Lower leg skin (tissue), 4 donors: ENCODE measurements at regions not wholly inside any gene's neighbourhood (a gene's known extent, or its start where the extent isn't known, plus 50 kb on each side); places are given as distances from the start of the nearest gene placed in this dataset.

ENCODE experiments used
- DNase-seq, 2 donors: peaks; one replicate each; pipeline ENCODE4 v3.0.0-alpha.2; 2019; ENCODE audit warnings: low spot score in 2 of 2
- H3K4me3 ChIP-seq: fragments of 200-600 bp; sonication (generic); 2 replicates; pipeline ENCODE4 v1.5.1; 2017; ENCODE audit warnings: mild to moderate bottlenecking, low read depth; ENCODE audit not compliant: poor library complexity, severe bottlenecking
- POLR2A ChIP-seq, 2 donors: fragments of 450-650 bp; IDR thresholded peaks; one replicate each; pipeline ENCODE4 v1.6.1; 2016 to 2017; ENCODE audit warnings: antibody characterized with exemption in 2 of 2, mild to moderate bottlenecking in 1 of 2, moderate library complexity in 1 of 2
- WGBS, 2 donors: methylation state at CpG; one replicate each; pipeline ENCODE4 v1.1.5; 2018; 5-methylcytosine and 5-hydroxymethylcytosine counted together
- intact Hi-C: fragments of 100-400 bp; cut with DNase I; formaldehyde crosslinking; loops from one replicate; pipeline ENCODE4 v1.15.0; 2023; ENCODE audit warnings: low total_unique reads
- TF ChIP-seq, protein P1 (sequence below), 3 donors: fragments of 450-650 bp; IDR thresholded peaks; one replicate each; pipeline ENCODE4 v1.5.1; 2016; ENCODE audit warnings: antibody characterized with exemption in 3 of 3, mild to moderate bottlenecking in 3 of 3, moderate library complexity in 2 of 3

DNA sequence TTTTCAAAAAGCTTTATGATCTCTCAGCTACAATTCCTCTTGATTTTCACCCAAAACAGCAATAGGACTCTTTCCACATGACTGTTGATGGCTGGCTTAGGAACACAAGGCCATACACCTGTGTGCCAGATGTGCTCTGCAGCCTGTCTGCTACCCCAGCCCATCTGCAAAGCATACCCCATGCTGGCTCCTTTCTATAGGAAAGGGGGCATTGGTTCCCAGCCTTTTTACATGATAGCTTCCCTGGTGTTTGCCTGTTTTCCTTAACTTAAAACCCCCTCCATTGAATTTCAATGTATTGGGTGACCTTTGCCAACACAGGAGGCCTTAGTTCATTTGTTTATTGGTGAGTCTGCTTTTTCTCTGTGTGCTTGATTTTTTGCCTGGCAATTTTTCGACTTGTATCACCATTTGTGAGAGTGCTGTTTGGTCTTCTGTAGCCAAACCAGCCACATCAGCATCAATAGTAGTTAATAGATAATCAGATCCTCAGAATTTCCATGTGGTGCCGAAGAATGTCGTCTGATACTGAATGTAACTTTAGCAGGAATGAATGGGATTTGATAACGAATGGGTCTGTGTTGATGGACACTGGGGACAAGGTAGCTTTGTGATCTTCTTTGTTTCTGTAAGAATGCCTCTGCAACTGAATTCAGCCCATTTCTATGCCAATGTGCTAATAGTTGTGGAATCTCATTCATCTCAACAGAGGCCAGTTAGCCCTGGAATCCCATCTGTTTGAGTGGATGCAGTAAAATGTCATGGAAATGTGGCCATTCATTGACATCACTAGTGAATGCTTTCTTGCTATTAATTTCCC lies 272.2 kb upstream of the RARB start:
- intact Hi-C loops = no loop called here
- H3K4me3 ChIP-seq = no peak overlapping the region
- WGBS, 2 donors = 71 to 77% methylated on average over 4 of the region's 4 CpGs
- DNase-seq = no peak
- TF ChIP-seq, protein P1, sequence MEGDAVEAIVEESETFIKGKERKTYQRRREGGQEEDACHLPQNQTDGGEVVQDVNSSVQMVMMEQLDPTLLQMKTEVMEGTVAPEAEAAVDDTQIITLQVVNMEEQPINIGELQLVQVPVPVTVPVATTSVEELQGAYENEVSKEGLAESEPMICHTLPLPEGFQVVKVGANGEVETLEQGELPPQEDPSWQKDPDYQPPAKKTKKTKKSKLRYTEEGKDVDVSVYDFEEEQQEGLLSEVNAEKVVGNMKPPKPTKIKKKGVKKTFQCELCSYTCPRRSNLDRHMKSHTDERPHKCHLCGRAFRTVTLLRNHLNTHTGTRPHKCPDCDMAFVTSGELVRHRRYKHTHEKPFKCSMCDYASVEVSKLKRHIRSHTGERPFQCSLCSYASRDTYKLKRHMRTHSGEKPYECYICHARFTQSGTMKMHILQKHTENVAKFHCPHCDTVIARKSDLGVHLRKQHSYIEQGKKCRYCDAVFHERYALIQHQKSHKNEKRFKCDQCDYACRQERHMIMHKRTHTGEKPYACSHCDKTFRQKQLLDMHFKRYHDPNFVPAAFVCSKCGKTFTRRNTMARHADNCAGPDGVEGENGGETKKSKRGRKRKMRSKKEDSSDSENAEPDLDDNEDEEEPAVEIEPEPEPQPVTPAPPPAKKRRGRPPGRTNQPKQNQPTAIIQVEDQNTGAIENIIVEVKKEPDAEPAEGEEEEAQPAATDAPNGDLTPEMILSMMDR (IDR thresholded peaks at IDR 0.05) = no peak
- TF ChIP-seq POLR2A (IDR thresholded peaks at IDR 0.05) = no peak

DNA sequence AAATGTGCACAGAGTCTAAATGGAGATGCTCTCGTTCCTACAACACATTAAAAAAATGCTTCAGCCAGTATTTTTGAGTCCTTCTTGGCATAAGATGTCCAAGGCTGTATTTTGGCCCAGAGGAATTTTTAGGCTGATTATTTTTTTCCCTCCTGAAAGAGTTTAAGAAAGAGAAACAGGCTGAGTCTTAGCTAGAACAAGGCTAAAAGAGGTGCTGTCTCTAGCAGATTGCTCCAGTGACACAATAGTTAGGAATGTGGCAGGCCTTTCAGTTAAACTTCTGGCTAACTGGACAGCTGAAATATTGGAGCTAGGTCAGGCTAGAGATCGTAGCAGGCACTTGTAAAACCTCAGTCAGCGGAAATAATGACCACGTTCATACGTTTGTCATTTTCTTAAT lies 271.4 kb upstream of the RARB start:
- no peak for DNase-seq

DNA sequence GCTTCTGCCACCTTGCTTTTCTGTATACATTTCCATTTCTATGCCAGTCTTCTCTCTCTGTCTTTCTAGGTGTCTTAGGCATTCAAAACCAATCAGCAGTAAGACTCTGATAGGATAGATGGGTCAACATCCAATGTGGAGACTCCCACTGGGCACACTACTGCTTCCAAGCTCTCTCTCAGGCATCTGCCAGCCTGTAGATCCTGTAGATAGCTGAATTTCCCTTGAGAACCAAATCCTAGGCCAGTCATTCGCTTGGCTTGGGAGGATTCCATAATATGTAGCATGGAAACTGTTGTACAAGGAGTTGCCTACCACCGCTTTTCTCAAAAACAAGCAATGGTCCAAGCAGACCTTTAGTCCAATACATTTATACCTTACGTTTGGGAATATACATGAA lies 262.8 kb upstream of the RARB start:
- H3K4me3 ChIP-seq = no peak overlapping the region
- 86 to 90% methylated on average over 3 of the region's 3 CpGs for WGBS, 2 donors
- TF ChIP-seq, protein P1 (IDR thresholded peaks at IDR 0.05) = no peak
- TF ChIP-seq POLR2A (IDR thresholded peaks at IDR 0.05) = no peak
- no peak for DNase-seq
- intact Hi-C loops = no loop called here

More for the DNA sequence above, 271.4 kb upstream of the RARB start:
- no peak for TF ChIP-seq POLR2A (IDR thresholded peaks at IDR 0.05)
- TF ChIP-seq, protein P1 (IDR thresholded peaks at IDR 0.05) = no peak
- intact Hi-C loops = no loop called here
- no peak overlapping the region for H3K4me3 ChIP-seq
- 38 to 44% methylated on average over 5 of the region's 5 CpGs for WGBS, 2 donors

DNA sequence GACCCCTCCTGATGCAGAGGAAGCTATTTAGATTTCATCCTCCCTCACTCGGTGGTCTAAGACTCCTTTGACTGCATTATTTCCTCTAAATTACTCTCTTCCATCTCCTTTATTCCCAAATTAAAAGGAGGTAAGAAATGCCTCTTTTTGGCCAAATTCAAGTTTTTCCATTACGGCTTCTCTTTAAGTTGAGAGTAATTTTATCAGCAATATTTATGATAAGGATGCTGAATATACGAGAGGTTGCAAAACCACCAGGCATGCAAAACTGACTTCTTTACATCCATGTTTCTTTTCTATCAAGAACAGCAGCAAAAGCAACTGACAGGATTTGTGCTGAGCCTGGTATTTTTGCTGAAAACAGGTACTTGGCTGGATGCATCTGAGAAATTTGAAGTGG lies 262.0 kb upstream of the RARB start:
- intact Hi-C loops = no loop called here
- no peak for TF ChIP-seq POLR2A (IDR thresholded peaks at IDR 0.05)
- TF ChIP-seq, protein P1 (IDR thresholded peaks at IDR 0.05) = no peak
- WGBS, 2 donors = 85 to 93% methylated on average over 3 of the region's 3 CpGs
- no peak for DNase-seq
- no peak overlapping the region for H3K4me3 ChIP-seq

DNA sequence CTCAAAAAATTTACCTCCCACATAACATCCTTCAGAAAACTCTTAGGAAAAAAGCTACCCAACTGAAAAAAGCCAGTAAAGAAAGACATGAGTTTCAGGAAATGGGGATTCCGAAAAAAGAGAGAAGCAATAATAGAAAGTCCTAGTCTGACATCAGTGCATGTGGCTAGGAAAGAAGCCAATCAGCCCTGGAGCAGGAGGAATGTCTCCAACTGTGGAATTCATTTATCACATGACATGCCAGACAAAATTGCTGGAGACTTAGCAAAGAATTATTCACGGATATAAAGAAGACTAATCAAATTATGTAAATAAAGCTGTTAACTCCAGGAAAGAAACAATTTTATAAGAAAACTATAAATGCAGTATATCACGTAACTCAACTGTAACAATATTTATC lies 258.9 kb upstream of the RARB start:
- 35 to 47% methylated on average over 3 of the region's 3 CpGs for WGBS, 2 donors
- DNase-seq = no peak
- TF ChIP-seq, protein P1 (IDR thresholded peaks at IDR 0.05) = no peak
- no peak for TF ChIP-seq POLR2A (IDR thresholded peaks at IDR 0.05)
- no peak overlapping the region for H3K4me3 ChIP-seq
- intact Hi-C loops = no loop called here

DNA sequence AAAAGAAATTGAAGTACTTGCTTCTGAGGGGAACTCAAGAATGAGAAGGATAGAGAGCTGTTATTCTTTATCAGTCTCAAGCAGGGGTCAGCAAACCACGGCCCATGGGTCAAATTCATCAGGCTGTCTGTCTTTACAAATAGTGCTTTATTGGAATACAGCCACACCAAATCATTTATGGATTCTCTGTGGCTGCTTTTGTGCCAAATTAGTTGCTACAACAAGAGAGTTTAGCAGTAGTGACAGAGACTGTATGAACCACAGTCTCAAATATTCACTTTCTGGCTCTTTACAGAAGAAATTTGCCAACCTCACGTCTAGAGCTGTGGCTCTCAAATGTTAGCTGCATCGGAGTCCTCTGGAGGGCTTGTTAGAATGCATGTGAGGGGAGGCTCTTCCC lies 258.0 kb upstream of the RARB start:
- DNase-seq = no peak
- intact Hi-C loops = no loop called here
- TF ChIP-seq, protein P1 (IDR thresholded peaks at IDR 0.05) = no peak
- TF ChIP-seq POLR2A (IDR thresholded peaks at IDR 0.05) = no peak
- no peak overlapping the region for H3K4me3 ChIP-seq
- WGBS, 2 donors = 44 to 45% methylated on average over 3 of the region's 3 CpGs
